ENCODE measurements at regions not wholly inside any gene's neighbourhood (a gene's known extent, or its start where the extent isn't known, plus 50 kb on each side); places are given as distances from the start of the nearest gene placed in this dataset.
A peak's percentile ranks its signal among the peaks of the same experiment; 100 is the strongest.

DNA sequence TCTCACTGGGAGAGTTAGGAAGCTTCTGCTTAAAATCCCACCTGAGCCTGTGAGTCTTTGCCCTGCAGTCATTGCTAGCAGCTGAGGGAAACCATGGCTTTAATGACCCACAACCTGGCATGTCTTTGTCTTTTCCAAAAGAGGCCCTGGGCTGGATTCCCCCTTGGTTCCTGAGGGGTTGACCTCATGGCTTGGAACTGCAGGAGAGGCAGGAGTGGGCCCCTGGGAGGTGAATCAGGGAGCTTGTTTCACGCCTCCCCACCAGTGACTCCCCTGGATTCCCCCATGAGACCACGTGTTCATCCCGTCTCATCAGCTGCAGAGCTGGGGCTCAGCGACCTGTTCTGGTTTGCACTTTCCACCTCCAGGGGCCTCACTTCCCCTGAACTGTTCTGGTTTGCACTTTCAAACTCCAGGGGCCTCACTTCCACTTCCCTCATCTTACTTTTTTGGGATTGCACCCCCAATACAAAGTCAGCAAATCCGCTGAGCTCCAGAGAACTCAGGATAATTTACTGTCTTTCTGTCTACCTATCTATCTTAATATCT, 58.5 kb upstream of the TMEM18 start:
- DNase-seq (ENCODE audit: low spot score) = peak; percentile 55
- TF ChIP-seq, protein P1, sequence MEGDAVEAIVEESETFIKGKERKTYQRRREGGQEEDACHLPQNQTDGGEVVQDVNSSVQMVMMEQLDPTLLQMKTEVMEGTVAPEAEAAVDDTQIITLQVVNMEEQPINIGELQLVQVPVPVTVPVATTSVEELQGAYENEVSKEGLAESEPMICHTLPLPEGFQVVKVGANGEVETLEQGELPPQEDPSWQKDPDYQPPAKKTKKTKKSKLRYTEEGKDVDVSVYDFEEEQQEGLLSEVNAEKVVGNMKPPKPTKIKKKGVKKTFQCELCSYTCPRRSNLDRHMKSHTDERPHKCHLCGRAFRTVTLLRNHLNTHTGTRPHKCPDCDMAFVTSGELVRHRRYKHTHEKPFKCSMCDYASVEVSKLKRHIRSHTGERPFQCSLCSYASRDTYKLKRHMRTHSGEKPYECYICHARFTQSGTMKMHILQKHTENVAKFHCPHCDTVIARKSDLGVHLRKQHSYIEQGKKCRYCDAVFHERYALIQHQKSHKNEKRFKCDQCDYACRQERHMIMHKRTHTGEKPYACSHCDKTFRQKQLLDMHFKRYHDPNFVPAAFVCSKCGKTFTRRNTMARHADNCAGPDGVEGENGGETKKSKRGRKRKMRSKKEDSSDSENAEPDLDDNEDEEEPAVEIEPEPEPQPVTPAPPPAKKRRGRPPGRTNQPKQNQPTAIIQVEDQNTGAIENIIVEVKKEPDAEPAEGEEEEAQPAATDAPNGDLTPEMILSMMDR (IDR thresholded peaks at IDR 0.05; ENCODE audit: extremely low read depth, missing control alignments) = no peak

DNA sequence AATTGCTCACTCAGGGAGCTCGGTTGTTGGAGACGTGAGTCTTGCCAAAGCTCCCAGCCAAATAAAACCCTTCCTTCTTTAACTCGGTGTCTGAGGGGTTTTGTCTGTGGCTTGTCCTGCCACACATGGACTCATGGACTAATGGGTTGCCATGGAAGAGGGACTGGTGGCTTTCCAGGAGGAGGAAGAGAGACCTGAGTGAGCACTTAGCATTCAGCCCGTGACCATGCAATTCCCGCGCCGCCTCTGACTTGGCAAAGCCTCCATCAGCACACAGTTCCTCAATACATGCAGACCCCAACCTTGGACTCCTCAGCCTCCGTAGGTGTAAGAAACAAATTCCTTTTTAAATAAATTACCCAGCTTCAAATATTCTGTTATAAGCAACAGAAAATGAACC, 57.3 kb upstream of the TMEM18 start:
- TF ChIP-seq, protein P1 (IDR thresholded peaks at IDR 0.05; ENCODE audit: extremely low read depth, missing control alignments) = no peak
- DNase-seq (ENCODE audit: low spot score) = no peak

DNA sequence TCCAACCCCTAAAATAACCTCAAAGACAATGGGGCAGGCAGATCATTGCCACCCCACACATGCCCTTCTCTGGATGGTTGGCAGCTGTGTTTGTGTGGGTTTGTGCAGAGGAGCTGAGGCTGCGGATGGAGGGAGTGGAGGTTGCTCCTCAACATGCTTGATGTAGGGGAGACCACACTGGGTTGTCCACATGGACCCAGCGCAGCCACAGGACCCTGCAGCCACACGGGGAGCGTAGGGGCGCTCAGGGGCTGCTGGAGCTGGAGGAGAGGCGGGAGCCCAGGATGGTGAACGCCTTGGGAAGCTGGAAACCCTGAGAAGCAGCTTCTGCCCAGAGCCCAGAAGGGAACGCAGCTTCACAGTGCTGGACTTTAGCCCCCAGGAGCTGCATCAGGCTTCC, 56.3 kb upstream of the TMEM18 start:
- TF ChIP-seq, protein P1 (IDR thresholded peaks at IDR 0.05; ENCODE audit: extremely low read depth, missing control alignments) = no peak
- DNase-seq (ENCODE audit: low spot score) = no peak

DNA sequence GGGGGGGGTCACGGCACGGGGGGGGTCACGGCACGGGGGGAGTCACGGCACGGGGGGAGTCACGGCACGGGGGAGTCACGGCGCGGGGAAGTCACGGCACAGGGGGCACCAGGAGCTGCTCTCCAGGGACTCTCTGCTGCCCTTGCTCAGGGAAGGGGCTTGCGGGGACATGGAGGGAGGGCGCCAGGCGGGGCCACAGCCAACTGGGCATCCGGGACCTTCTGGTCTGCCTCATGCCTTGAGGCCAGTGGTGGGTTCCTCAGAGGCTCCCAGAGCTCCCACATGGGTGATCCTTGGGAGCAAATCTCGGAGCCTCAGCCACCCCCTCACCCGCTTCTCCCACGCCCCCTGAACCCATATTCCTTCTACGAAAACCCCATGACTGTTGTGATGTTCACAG, 55.8 kb upstream of the TMEM18 start:
- no peak for DNase-seq (ENCODE audit: low spot score)
- TF ChIP-seq, protein P1 (IDR thresholded peaks at IDR 0.05; ENCODE audit: extremely low read depth, missing control alignments) = no peak

DNA sequence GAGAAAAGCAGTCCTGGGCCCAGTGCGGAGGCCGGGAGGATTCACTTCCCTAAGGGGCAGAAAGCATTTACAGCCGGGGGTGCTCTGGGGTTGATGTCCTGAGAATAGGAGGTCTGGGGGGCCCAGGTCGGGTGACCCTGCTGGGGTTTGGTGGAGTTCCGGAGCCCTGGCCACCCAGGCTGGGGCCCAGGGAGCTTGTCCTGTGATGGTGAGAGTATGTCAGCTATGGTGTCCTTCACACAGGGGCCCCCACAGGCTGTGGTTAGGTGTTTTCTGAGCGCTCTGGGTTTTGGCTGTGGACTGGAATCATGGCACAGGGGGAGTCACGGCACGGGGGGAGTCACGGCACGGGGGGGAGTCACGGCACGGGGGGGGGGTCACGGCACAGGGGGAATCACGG, 54.5 kb upstream of the TMEM18 start:
- TF ChIP-seq, protein P1 (IDR thresholded peaks at IDR 0.05; ENCODE audit: extremely low read depth, missing control alignments) = no peak
- DNase-seq (ENCODE audit: low spot score) = no peak

DNA sequence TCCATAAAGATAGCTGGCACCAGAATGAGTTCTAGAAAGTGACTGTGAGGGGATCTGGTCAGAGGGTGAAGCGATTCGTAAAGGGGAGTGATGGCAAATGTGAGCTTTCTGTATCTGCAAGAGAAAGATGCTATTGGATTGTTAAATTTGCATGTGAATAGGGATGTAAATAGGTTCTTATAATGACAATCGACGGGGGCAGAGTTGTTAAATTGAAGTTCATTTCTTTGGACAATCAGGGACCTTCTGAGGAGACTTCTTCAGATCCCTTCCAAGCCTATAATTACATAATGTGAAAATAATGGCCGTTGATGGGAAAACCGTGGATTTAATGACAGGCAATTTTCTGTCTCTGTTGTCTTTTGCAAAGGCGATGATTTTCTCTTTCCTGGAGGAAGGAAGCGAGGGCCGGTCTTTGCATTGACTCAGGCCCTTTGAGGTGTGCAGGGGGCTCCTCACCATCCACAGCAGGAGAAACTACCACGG, 52.2 kb upstream of the TMEM18 start:
- TF ChIP-seq, protein P1 (IDR thresholded peaks at IDR 0.05; ENCODE audit: extremely low read depth, missing control alignments) = no peak
- no peak for DNase-seq (ENCODE audit: low spot score)

DNA sequence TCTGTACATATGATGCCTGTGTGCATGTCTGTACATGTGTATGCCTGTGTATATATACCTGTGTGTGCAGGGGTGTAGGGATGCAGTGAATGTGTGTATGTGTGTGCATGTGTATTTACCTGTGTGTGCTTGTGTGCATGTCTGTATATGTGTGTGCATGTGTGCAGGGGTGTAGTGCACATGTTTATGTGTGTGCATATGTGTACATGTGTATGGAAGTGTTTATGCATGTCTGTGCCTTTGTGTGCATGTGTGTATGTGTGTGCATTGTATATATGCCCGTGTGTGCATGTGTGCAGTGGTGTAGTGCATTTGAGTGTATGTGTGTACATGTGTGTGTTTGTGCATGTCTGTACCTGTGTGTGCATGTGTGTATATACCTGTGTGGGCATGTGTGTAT, 51.0 kb upstream of the TMEM18 start:
- no peak for DNase-seq (ENCODE audit: low spot score)
- TF ChIP-seq, protein P1 (IDR thresholded peaks at IDR 0.05; ENCODE audit: extremely low read depth, missing control alignments) = no peak

Measured in GM20000 (cell line).